Neural cell (in vitro differentiated cells): ENCODE measurements at regions not wholly inside any gene's neighbourhood (a gene's known extent, or its start where the extent isn't known, plus 50 kb on each side); places are given as distances from the start of the nearest gene placed in this dataset.

Source experiments
- H2AFZ ChIP-seq: fragments of 200-600, 300-800 bp; sonication (generic), shearing (Covaris generic); 2 replicates; pipeline ENCODE4 v1.6.0; 2014; ENCODE audit warnings: low read depth, mild to moderate bottlenecking, antibody characterized with exemption, low read length, moderate library complexity
- H3F3A ChIP-seq: fragments of 200-600 bp; shearing (Covaris generic); 2 replicates; pipeline ENCODE4 v1.6.1; 2016; ENCODE audit warnings: mild to moderate bottlenecking, moderate library complexity, mixed read lengths, antibody characterized with exemption, low read length; ENCODE audit not compliant: insufficient read depth, poor library complexity, severe bottlenecking
- H3K27ac ChIP-seq: fragments of 200-600, 300-800 bp; sonication (generic), shearing (Covaris generic); 2 replicates; pipeline ENCODE4 v1.5.1; 2014; ENCODE audit warnings: mild to moderate bottlenecking, low read length, moderate library complexity
- H3K27me3 ChIP-seq: fragments of 300-800, 200-600 bp; sonication (generic), shearing (Covaris generic); 2 replicates; pipeline ENCODE4 v1.6.0; 2014; ENCODE audit warnings: mild to moderate bottlenecking, low read depth, low read length, moderate library complexity; ENCODE audit not compliant: insufficient read depth
- H3K36me3 ChIP-seq: fragments of 300-800, 200-600 bp; sonication (generic), shearing (Covaris generic); 2 replicates; pipeline ENCODE4 v1.5.1; 2014; ENCODE audit warnings: mild to moderate bottlenecking, antibody characterized with exemption, low read length, moderate library complexity; ENCODE audit not compliant: insufficient read depth
- H3K4me2 ChIP-seq: fragments of 300-800, 200-600 bp; sonication (generic), shearing (Covaris generic); 2 replicates; pipeline ENCODE4 v1.6.0; 2014; ENCODE audit warnings: mild to moderate bottlenecking, low read length
- H3K4me3 ChIP-seq: fragments of 300-800, 200-600 bp; sonication (generic), shearing (Covaris generic); 2 replicates; pipeline ENCODE4 v1.5.1; 2014; ENCODE audit warnings: mild to moderate bottlenecking, low read length, moderate library complexity
- H3K79me2 ChIP-seq: fragments of 200-600 bp; shearing (Covaris generic); replicated peaks from 2 replicates; pipeline ENCODE4 v1.6.0; 2014; ENCODE audit warnings: mild to moderate bottlenecking, low read length, moderate library complexity; ENCODE audit not compliant: insufficient read depth
- H3K9ac ChIP-seq: fragments of 300-800, 200-600 bp; sonication (generic), shearing (Covaris generic); 2 replicates; pipeline ENCODE4 v1.6.1; 2016; ENCODE audit warnings: mild to moderate bottlenecking, low read length, mixed read lengths
- H3K9me2 ChIP-seq: fragments of 200-600 bp; shearing (Covaris generic); 2 replicates; pipeline ENCODE4 v1.6.1; 2016; ENCODE audit warnings: mild to moderate bottlenecking, low read length, mixed read lengths; ENCODE audit not compliant: insufficient read depth
- H3K9me3 ChIP-seq: fragments of 200-600, 300-800 bp; sonication (generic), shearing (Covaris generic); 2 replicates; pipeline ENCODE4 v1.6.1; 2016; ENCODE audit warnings: mild to moderate bottlenecking, mixed run types, low read length, moderate library complexity, mixed read lengths
- H4K20me1 ChIP-seq: fragments of 200-600 bp; shearing (Covaris generic); 2 replicates; pipeline ENCODE4 v1.6.1; 2016; ENCODE audit warnings: mild to moderate bottlenecking, mixed run types; ENCODE audit not compliant: insufficient read depth
- EP300 ChIP-seq: fragments of 450-650 bp; conservative IDR thresholded peaks from 2 replicates; pipeline ENCODE4 v1.6.1; 2014; ENCODE audit warnings: antibody characterized with exemption, mild to moderate bottlenecking, moderate library complexity; ENCODE audit not compliant: poor library complexity, severe bottlenecking
- EZH2 ChIP-seq: fragments of 200-600, 300-800 bp; shearing (Covaris generic), sonication (generic); IDR thresholded peaks from 2 replicates; pipeline ENCODE4 v1.6.1; 2014; ENCODE audit warnings: antibody characterized with exemption, low read length, borderline replicate concordance, mild to moderate bottlenecking; ENCODE audit not compliant: insufficient read depth, poor library complexity, severe bottlenecking
- MXI1 ChIP-seq: fragments of 450-650 bp; conservative IDR thresholded peaks from 2 replicates; pipeline ENCODE4 v1.6.1; 2014; ENCODE audit warnings: antibody characterized with exemption, mild to moderate bottlenecking; ENCODE audit not compliant: poor library complexity, severe bottlenecking
- POLR2AphosphoS5 ChIP-seq: IDR thresholded peaks from 2 replicates; pipeline ENCODE4 v1.6.1; 2012
- RAD21 ChIP-seq: fragments of 450-650 bp; conservative IDR thresholded peaks from 2 replicates; pipeline ENCODE4 v1.6.1; 2014; ENCODE audit warnings: antibody characterized with exemption, mild to moderate bottlenecking, moderate library complexity
- SMC3 ChIP-seq: fragments of 450-650 bp; conservative IDR thresholded peaks from 2 replicates; pipeline ENCODE4 v1.6.1; 2014; ENCODE audit warnings: antibody characterized with exemption, mild to moderate bottlenecking, moderate library complexity; ENCODE audit not compliant: poor library complexity
- TAF1 ChIP-seq: IDR thresholded peaks from 2 replicates; pipeline ENCODE4 v1.6.1; 2012; ENCODE audit warnings: low read depth
- TF ChIP-seq, protein P1 (sequence below): IDR thresholded peaks from 2 replicates; pipeline ENCODE4 v1.6.1; 2012; ENCODE audit warnings: borderline replicate concordance
- TF ChIP-seq, protein P2 (sequence below): fragments of 450-650 bp; IDR thresholded peaks from 2 replicates; pipeline ENCODE4 v1.5.1; 2014; ENCODE audit warnings: antibody characterized with exemption, mild to moderate bottlenecking, moderate library complexity; ENCODE audit not compliant: poor library complexity, severe bottlenecking

GRCh38 chr13:79645569-79645968 is 164.6 kb downstream of the NDFIP2 start:
- no peaks in the 10 kb centered on the region for H3K9me2 ChIP-seq
- H3K9me3 ChIP-seq, result no peaks in the 10 kb centered on the region
- no peaks in the 10 kb centered on the region for H3K79me2 ChIP-seq
- no peak overlapping the region for H3K4me3 ChIP-seq
- H3K36me3 ChIP-seq, result no peaks in the 10 kb centered on the region
- H2AFZ ChIP-seq, result no peak overlapping the region
- TF ChIP-seq TAF1, result no peak
- no peak for TF ChIP-seq SMC3
- no peak for TF ChIP-seq RAD21
- H4K20me1 ChIP-seq, result no peaks in the 10 kb centered on the region
- no peak overlapping the region for H3K9ac ChIP-seq
- H3F3A ChIP-seq, result no peaks in the 10 kb centered on the region
- H3K4me2 ChIP-seq, result no peak overlapping the region
- H3K27ac ChIP-seq, result no peak overlapping the region
- no peaks in the 10 kb centered on the region for H3K27me3 ChIP-seq

GRCh38 chr13:79642596-79642995 is 161.6 kb downstream of the NDFIP2 start:
- Histone ChIP-seq H3K27ac (no peak overlapping the region), H3F3A (no peaks in the 10 kb centered on the region), H3K4me3 (no peak overlapping the region), H3K9ac (no peak overlapping the region), H2AFZ (no peak overlapping the region), H3K79me2 (no peaks in the 10 kb centered on the region), H3K4me2 (no peak overlapping the region), H3K9me2 (no peaks in the 10 kb centered on the region), H3K9me3 (no peaks in the 10 kb centered on the region), H3K36me3 (no peaks in the 10 kb centered on the region), H3K27me3 (no peaks in the 10 kb centered on the region), H4K20me1 (no peaks in the 10 kb centered on the region)
- TF ChIP-seq MXI1, result no peak
- no peak for TF ChIP-seq TAF1
- TF ChIP-seq, protein P1, sequence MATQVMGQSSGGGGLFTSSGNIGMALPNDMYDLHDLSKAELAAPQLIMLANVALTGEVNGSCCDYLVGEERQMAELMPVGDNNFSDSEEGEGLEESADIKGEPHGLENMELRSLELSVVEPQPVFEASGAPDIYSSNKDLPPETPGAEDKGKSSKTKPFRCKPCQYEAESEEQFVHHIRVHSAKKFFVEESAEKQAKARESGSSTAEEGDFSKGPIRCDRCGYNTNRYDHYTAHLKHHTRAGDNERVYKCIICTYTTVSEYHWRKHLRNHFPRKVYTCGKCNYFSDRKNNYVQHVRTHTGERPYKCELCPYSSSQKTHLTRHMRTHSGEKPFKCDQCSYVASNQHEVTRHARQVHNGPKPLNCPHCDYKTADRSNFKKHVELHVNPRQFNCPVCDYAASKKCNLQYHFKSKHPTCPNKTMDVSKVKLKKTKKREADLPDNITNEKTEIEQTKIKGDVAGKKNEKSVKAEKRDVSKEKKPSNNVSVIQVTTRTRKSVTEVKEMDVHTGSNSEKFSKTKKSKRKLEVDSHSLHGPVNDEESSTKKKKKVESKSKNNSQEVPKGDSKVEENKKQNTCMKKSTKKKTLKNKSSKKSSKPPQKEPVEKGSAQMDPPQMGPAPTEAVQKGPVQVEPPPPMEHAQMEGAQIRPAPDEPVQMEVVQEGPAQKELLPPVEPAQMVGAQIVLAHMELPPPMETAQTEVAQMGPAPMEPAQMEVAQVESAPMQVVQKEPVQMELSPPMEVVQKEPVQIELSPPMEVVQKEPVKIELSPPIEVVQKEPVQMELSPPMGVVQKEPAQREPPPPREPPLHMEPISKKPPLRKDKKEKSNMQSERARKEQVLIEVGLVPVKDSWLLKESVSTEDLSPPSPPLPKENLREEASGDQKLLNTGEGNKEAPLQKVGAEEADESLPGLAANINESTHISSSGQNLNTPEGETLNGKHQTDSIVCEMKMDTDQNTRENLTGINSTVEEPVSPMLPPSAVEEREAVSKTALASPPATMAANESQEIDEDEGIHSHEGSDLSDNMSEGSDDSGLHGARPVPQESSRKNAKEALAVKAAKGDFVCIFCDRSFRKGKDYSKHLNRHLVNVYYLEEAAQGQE, result no peak
- no peak for TF ChIP-seq RAD21
- TF ChIP-seq, protein P2, sequence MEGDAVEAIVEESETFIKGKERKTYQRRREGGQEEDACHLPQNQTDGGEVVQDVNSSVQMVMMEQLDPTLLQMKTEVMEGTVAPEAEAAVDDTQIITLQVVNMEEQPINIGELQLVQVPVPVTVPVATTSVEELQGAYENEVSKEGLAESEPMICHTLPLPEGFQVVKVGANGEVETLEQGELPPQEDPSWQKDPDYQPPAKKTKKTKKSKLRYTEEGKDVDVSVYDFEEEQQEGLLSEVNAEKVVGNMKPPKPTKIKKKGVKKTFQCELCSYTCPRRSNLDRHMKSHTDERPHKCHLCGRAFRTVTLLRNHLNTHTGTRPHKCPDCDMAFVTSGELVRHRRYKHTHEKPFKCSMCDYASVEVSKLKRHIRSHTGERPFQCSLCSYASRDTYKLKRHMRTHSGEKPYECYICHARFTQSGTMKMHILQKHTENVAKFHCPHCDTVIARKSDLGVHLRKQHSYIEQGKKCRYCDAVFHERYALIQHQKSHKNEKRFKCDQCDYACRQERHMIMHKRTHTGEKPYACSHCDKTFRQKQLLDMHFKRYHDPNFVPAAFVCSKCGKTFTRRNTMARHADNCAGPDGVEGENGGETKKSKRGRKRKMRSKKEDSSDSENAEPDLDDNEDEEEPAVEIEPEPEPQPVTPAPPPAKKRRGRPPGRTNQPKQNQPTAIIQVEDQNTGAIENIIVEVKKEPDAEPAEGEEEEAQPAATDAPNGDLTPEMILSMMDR, result no peak
- no peak for TF ChIP-seq EP300
- no peak for TF ChIP-seq POLR2AphosphoS5
- TF ChIP-seq EZH2, result no peak
- no peak for TF ChIP-seq SMC3

- no peaks in the 10 kb centered on the region for H3F3A ChIP-seq
- TF ChIP-seq EZH2 (no peak), TAF1 (no peak), RAD21 (no peak)
- H3K27me3 ChIP-seq, result no peaks in the 10 kb centered on the region
- no peaks in the 10 kb centered on the region for H3K36me3 ChIP-seq
- no peaks in the 10 kb centered on the region for H3K9me2 ChIP-seq
- no peaks in the 10 kb centered on the region for H3K9me3 ChIP-seq
- H3K9ac ChIP-seq, result no peak overlapping the region
- no peak overlapping the region for H3K27ac ChIP-seq
- no peak overlapping the region for H2AFZ ChIP-seq
- no peaks in the 10 kb centered on the region for H4K20me1 ChIP-seq
- no peaks in the 10 kb centered on the region for H3K79me2 ChIP-seq
- no peak overlapping the region for H3K4me2 ChIP-seq
- H3K4me3 ChIP-seq, result no peak overlapping the region
Observed at GRCh38 chr13:79637133-79637763, 156.3 kb downstream of the NDFIP2 start.
